Naive thymus-derived CD8-positive, alpha-beta T cell (primary cell): ENCODE measurements at regions not wholly inside any gene's neighbourhood (a gene's known extent, or its start where the extent isn't known, plus 50 kb on each side); places are given as distances from the start of the nearest gene placed in this dataset.

Experiments used
- ATAC-seq, 2 donors: fragments of 150-1000 bp; cut with Tn5 transposase in 1 of 2; sonication (Bioruptor Pico), chemical (Tn5 transposase) in 1 of 2; 1 replicate in 1 of 2; 2 replicates in 1 of 2; pipeline ENCODE4 v1.10.0; 2021; ENCODE audit warnings: mild to moderate bottlenecking in 2 of 2, moderate library complexity in 2 of 2
- POLR2A ChIA-PET: fragments of 350-600 bp; sonication (Branson Sonifier 250); formaldehyde crosslinking; loops from one replicate; lab custom pipeline; 2021; ENCODE audit warnings: antibody characterized with exemption; lab: Charles Lee
- DNase-seq, 10 donors: peaks; one replicate each; pipeline versions ENCODE4 v3.0.0 to v3.0.0-alpha.2; 2020 to 2022
- H3K27ac Mint-ChIP-seq, 10 donors: one replicate each; pipeline ENCODE4 v1.8.0; 2020 to 2022; ENCODE audit warnings: mild to moderate bottlenecking in 10 of 10, mixed read lengths in 10 of 10, moderate library complexity in 4 of 10, inconsistent platforms in 1 of 10
- H3K27me3 Mint-ChIP-seq, 5 donors: one replicate each; pipeline ENCODE4 v1.8.0; 2021 to 2022; ENCODE audit warnings: mixed read lengths in 5 of 5
- H3K36me3 Mint-ChIP-seq, 3 donors: one replicate each; pipeline ENCODE4 v1.8.0; 2020 to 2022; ENCODE audit warnings: mixed read lengths in 3 of 3, mild to moderate bottlenecking in 2 of 3, inconsistent platforms in 1 of 3
- H3K4me1 Mint-ChIP-seq, 4 donors: one replicate each; pipeline ENCODE4 v1.8.0; 2021 to 2022; ENCODE audit warnings: mixed read lengths in 4 of 4
- H3K4me3 Mint-ChIP-seq, 10 donors: one replicate each; pipeline ENCODE4 v1.8.0; 2020 to 2022; ENCODE audit warnings: mild to moderate bottlenecking in 10 of 10, mixed read lengths in 10 of 10, moderate library complexity in 6 of 10, inconsistent platforms in 1 of 10
- H3K9me3 Mint-ChIP-seq, 9 donors: one replicate each; pipeline ENCODE4 v1.8.0; 2020 to 2022; ENCODE audit warnings: mixed read lengths in 9 of 9, mild to moderate bottlenecking in 3 of 9, inconsistent platforms in 1 of 9, moderate library complexity in 1 of 9

DNA sequence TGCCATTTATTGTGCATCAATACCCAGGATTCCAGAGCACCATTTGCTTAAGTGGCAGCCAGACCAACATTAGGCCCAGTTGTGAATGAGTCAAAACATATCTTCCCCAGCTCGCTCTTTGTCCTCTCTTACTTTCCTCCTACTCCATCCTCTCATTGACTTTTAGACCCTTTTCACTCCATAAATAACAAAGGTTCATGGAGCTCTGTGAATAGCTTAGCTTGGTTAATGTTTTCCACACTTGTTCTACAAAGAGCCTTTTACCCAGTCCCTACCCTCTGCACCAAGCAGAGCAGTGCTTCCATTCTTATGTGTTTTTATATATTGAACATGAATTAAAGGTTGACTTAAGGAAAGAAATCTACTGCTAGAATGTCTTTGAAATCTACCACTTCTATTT, 625.8 kb upstream of the FANCL start:
- H3K27ac Mint-ChIP-seq: peak overlapping the region in 1 of 10 donors; percentile 45
- ATAC-seq (no peak), DNase-seq (no peak)
- no peak overlapping the region for H3K4me3 Mint-ChIP-seq
- peaks cover 3 to 11% (median 6%) of the 10 kb centered on the region in 4 donors for H3K4me1 Mint-ChIP-seq
- H3K27me3 Mint-ChIP-seq: peaks cover 0 to 14% (median 8%) of the 10 kb centered on the region in 5 donors
- H3K9me3 Mint-ChIP-seq: peaks cover 0 to 3% (median 0%) of the 10 kb centered on the region in 9 donors
- POLR2A ChIA-PET: no interaction called here
- no peaks in the 10 kb centered on the region for H3K36me3 Mint-ChIP-seq

DNA sequence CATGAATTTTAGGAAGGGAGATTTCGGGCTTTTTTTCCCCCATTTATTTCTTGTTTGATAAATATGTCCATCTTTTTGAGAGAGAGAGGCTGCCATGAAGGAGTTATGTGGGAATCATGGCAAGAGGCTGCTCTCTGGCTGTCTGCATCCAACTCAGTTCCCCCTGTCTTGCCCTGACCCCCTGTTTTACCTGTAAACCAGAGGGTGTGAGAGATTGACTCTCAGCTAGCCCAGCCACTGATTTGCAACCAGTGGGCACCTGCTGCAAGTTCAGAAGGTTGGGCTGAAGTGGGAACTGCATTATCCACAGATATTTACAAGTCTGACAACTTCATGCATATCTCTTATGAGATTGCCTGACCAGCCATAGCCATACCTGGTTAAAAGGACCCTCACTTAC, 625.4 kb upstream of the FANCL start:
- Mint-ChIP-seq H3K4me1 (peaks cover 3 to 11% (median 6%) of the 10 kb centered on the region in 4 donors), H3K27ac (no peak overlapping the region), H3K36me3 (no peaks in the 10 kb centered on the region), H3K4me3 (no peak overlapping the region), H3K9me3 (peaks cover 0 to 8% (median 0%) of the 10 kb centered on the region in 9 donors), H3K27me3 (peaks cover 0 to 14% (median 8%) of the 10 kb centered on the region in 5 donors)
- POLR2A ChIA-PET: no interaction called here
- DNase-seq (no peak), ATAC-seq (no peak)

DNA sequence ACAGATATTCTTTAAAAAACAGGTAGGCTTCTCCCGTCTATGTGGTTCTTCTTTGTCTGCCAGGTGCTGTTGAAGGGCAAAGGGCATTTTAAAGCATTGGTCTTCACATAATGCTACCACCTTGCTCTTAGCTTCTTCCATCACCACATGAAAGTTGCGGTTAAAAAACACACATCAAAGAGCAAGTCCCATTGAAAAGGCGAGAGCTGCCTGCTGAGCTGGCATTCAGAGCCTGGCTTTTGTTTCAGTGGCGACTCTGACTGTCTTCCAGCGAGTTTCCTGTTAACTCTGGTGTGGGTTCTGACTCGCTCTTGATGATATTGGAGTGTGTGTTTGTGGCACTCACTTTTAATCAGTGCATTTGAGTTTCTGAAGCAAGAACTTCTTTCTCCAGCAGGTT, 624.9 kb upstream of the FANCL start:
- peak in 1 of 10 donors; percentile 6 for DNase-seq
- no peak for ATAC-seq
- H3K27ac Mint-ChIP-seq: peak overlapping the region in 1 of 10 donors; percentile 23
- H3K4me3 Mint-ChIP-seq: no peak overlapping the region
- peaks cover 3 to 11% (median 6%) of the 10 kb centered on the region in 4 donors for H3K4me1 Mint-ChIP-seq
- POLR2A ChIA-PET: no interaction called here
- H3K27me3 Mint-ChIP-seq: peaks cover 0 to 14% (median 8%) of the 10 kb centered on the region in 5 donors
- H3K9me3 Mint-ChIP-seq: peaks cover 0 to 8% (median 0%) of the 10 kb centered on the region in 9 donors
- no peaks in the 10 kb centered on the region for H3K36me3 Mint-ChIP-seq

DNA sequence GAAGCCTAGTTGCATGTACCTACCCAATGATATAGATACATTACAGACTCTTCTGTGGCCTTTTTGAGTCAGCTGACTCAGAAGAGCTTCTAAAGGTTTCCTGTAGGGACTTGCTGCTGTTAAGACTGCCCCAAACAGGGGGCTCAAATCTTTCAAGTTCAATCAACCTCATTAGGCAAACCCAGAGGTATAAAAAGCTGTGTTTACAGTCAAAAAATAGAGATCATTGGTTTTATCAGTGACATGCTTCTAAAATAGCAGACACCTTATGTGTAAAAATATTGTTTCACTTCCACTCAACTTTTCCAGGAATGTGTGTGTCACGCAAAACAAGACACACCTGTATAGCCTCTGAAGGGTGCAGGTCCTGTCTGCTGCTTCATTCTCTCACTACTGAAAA, 624.3 kb upstream of the FANCL start:
- POLR2A ChIA-PET: no interaction called here
- peaks cover 3 to 11% (median 6%) of the 10 kb centered on the region in 4 donors for H3K4me1 Mint-ChIP-seq
- no peaks in the 10 kb centered on the region for H3K36me3 Mint-ChIP-seq
- H3K9me3 Mint-ChIP-seq: peaks cover 0 to 8% (median 0%) of the 10 kb centered on the region in 9 donors
- ATAC-seq (no peak), DNase-seq (no peak)
- H3K27ac Mint-ChIP-seq: no peak overlapping the region
- peaks cover 0 to 14% (median 8%) of the 10 kb centered on the region in 5 donors for H3K27me3 Mint-ChIP-seq
- H3K4me3 Mint-ChIP-seq: no peak overlapping the region

DNA sequence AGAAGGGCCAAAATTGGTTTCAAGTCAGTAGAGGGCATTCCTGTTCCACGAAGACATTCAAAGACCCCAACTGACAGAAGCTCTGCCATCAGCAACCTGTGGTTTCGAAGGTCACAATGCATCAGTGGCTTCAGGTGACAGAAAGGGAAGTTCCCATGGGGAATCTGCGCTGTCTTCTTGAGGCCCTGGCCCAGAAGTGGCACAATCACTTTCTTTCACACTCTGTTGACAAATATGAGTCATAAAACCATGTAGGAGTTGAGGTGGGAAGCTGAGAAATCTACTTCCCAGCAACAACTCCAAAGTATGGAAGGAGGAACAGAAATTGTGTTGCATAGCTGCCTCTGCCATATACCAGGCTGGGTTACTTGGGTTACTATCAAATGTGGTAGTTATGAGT, 621.1 kb upstream of the FANCL start:
- POLR2A ChIA-PET: no interaction called here
- ATAC-seq: no peak
- no peak overlapping the region for H3K4me3 Mint-ChIP-seq
- H3K27ac Mint-ChIP-seq: no peak overlapping the region
- no peak for DNase-seq
- H3K36me3 Mint-ChIP-seq: no peaks in the 10 kb centered on the region
- peaks cover 0 to 3% (median 0%) of the 10 kb centered on the region in 5 donors for H3K27me3 Mint-ChIP-seq
- peaks cover 3 to 11% (median 6%) of the 10 kb centered on the region in 4 donors for H3K4me1 Mint-ChIP-seq
- peaks cover 0 to 8% (median 0%) of the 10 kb centered on the region in 9 donors for H3K9me3 Mint-ChIP-seq

DNA sequence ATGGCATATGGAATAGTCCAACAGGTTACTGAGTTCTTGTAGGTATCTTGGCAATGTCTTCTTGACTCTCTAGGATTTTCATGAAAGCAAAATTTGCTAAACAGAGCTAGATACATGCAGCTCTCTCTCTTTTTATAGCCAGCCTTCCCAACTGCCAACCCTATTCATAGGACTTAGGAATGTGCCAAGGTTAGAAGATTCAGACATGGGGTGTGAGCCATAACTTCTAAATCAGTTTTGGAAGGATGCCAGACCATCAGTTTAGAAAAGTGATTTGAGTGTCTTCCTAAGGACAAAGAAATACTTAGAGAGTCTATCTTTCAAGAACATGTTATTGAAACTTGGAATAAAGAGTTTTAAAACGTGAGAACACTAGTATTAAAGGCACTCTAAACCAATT, 619.5 kb upstream of the FANCL start:
- Mint-ChIP-seq H3K36me3 (no peaks in the 10 kb centered on the region), H3K27ac (no peak overlapping the region), H3K4me1 (peaks cover 0 to 2% (median 0%) of the 10 kb centered on the region in 4 donors), H3K4me3 (no peak overlapping the region), H3K27me3 (peaks cover 0 to 3% (median 1%) of the 10 kb centered on the region in 5 donors), H3K9me3 (peaks cover 0 to 9% (median 3%) of the 10 kb centered on the region in 9 donors)
- POLR2A ChIA-PET: no interaction called here
- DNase-seq: no peak
- ATAC-seq: no peak

DNA sequence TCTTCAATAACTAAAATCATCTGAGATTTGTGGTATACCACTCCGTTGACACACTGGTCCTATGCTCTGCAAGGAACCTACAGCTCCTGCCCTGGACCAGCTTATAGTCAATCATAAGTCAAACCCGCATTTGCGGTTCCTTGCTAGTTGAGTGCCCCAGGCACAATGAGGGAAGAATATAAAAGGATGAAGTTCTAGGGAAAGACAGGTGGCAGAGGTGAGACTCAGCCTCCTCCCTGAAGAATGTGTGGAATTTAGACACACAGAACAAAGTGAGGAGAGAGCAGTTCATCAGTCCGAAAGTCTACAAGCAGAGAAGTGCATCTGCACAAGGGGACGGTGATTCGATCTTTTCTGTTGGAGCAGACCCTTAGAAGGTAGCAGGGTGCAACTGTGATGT, 615.0 kb upstream of the FANCL start:
- H3K9me3 Mint-ChIP-seq: peaks cover 0 to 9% (median 2%) of the 10 kb centered on the region in 9 donors
- POLR2A ChIA-PET: no interaction called here
- H3K4me1 Mint-ChIP-seq: no peaks in the 10 kb centered on the region
- H3K4me3 Mint-ChIP-seq: no peak overlapping the region
- ATAC-seq (no peak), DNase-seq (no peak)
- H3K27ac Mint-ChIP-seq: no peak overlapping the region
- no peaks in the 10 kb centered on the region for H3K36me3 Mint-ChIP-seq
- peaks cover 0 to 3% (median 0%) of the 10 kb centered on the region in 5 donors for H3K27me3 Mint-ChIP-seq

DNA sequence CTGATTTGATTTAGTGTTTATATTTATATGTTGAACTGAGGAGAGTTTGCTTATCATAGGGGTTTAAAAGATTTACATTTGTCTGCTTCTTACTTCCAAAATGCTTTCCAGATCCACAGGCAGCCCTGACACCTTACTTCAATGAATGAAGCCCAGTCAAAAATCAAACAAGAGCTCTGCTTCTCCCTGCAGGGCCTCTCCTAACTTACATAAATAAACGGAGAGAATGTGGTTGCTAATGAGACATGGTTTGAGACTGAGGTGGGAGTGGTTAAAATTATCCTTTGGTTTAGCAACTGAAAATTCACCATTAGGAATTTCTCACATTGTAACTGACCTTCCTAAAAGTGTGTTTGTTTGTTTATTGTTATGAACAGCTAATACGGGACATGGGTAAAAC, 612.3 kb upstream of the FANCL start:
- DNase-seq (no peak), ATAC-seq (no peak)
- POLR2A ChIA-PET: no interaction called here
- peaks cover 0 to 9% (median 2%) of the 10 kb centered on the region in 9 donors for H3K9me3 Mint-ChIP-seq
- H3K36me3 Mint-ChIP-seq: no peaks in the 10 kb centered on the region
- no peak overlapping the region for H3K4me3 Mint-ChIP-seq
- H3K27ac Mint-ChIP-seq: no peak overlapping the region
- H3K4me1 Mint-ChIP-seq: no peaks in the 10 kb centered on the region
- H3K27me3 Mint-ChIP-seq: peaks cover 0 to 3% (median 0%) of the 10 kb centered on the region in 5 donors

DNA sequence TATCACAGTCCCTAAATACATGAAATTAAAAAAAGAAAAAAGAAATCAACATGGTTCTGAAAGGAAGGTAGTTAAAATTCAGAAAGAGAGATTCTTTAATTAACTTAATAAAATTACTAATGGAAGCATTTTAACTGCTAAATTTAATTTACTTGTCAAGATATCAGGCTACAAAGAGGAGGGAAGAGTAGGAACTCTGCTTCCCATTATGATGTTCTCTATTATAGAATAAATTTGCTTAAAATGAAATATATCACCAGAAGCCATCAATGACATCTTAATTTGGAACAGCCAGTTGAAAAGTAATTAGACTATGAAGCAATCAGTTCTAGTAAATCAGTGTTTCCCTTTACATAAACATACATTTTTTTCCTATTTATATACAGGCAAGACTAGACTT, 611.8 kb upstream of the FANCL start:
- H3K36me3 Mint-ChIP-seq: no peaks in the 10 kb centered on the region
- POLR2A ChIA-PET: no interaction called here

DNA sequence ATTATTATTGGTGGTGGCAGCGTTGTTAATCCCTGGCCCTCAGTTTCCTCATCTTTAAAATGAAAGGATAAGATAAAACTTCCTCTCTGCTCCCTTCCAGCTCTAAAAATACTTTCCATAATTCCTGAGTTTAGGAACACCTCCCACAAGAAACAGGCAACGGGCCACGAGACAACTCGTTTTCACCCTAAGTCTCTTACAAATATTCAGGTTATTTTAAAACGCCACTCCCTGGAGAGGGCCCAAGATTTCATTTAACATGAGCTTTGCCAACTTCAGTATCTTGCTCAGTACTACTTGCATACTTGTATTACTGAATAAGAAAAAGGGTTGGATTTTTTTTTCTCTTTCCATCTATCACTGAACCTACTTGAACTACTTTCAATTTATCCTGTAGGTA, 611.1 kb upstream of the FANCL start:
- Mint-ChIP-seq H3K4me1 (no peaks in the 10 kb centered on the region), H3K4me3 (no peak overlapping the region), H3K9me3 (peaks cover 0 to 5% (median 2%) of the 10 kb centered on the region in 9 donors), H3K27me3 (peaks cover 0 to 3% (median 0%) of the 10 kb centered on the region in 5 donors), H3K36me3 (no peaks in the 10 kb centered on the region), H3K27ac (no peak overlapping the region)
- no peak for DNase-seq
- ATAC-seq: no peak
- POLR2A ChIA-PET: no interaction called here

More for the DNA sequence above, 611.8 kb upstream of the FANCL start:
- DNase-seq (no peak), ATAC-seq (no peak)
- H3K4me3 Mint-ChIP-seq: no peak overlapping the region
- no peak overlapping the region for H3K27ac Mint-ChIP-seq
- H3K4me1 Mint-ChIP-seq: no peaks in the 10 kb centered on the region
- H3K9me3 Mint-ChIP-seq: peaks cover 0 to 8% (median 2%) of the 10 kb centered on the region in 9 donors
- H3K27me3 Mint-ChIP-seq: peaks cover 0 to 3% (median 0%) of the 10 kb centered on the region in 5 donors

DNA sequence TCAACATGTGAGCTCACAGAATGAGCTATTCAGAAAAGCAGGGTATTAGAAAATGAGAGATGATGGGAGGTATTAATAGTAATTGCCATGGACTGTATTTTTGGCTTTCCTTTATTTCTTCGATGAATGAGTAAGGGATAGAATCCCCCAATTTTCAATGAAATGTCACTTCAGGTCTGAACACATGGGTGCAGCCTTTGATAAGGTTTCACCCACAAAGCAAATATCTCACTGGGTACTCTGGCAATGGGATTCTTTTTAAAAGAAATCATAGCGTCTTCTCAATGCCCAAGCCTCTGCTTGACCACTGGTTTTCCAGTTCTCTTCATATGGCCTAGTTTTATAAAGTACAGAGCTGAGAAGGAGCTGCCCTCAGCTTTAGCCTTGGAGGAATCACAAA, 610.5 kb upstream of the FANCL start:
- Mint-ChIP-seq H3K4me1 (no peaks in the 10 kb centered on the region), H3K27ac (no peak overlapping the region), H3K36me3 (no peaks in the 10 kb centered on the region), H3K27me3 (peaks cover 0 to 2% (median 0%) of the 10 kb centered on the region in 5 donors), H3K9me3 (peaks cover 0 to 3% (median 0%) of the 10 kb centered on the region in 9 donors), H3K4me3 (no peak overlapping the region)
- DNase-seq (no peak), ATAC-seq (no peak)
- POLR2A ChIA-PET: no interaction called here

DNA sequence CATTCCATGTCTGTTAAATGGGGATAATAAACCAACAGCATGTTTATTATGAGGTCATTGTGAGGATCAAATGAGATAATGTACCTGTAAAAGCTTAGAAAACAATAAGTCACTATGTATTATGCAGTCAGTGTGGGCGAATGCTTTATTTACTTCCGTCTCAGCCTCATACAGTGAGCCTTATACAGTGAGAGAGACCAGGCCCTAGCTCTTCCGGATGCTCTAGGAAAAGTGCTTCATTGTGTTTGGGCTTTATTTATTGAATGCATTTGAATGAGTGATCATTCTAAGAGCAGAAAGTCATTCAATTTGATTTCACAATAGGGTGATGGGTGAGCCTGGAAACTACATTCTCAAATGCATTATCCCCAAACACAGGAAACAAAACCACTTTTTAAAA, 603.9 kb upstream of the FANCL start:
- H3K4me1 Mint-ChIP-seq: no peaks in the 10 kb centered on the region
- H3K36me3 Mint-ChIP-seq: no peaks in the 10 kb centered on the region
- H3K4me3 Mint-ChIP-seq: no peak overlapping the region
- DNase-seq: no peak
- POLR2A ChIA-PET: no interaction called here
- H3K9me3 Mint-ChIP-seq: peaks cover 0 to 3% (median 0%) of the 10 kb centered on the region in 9 donors
- ATAC-seq: no peak
- no peak overlapping the region for H3K27ac Mint-ChIP-seq
- peaks cover 0 to 9% (median 0%) of the 10 kb centered on the region in 5 donors for H3K27me3 Mint-ChIP-seq

DNA sequence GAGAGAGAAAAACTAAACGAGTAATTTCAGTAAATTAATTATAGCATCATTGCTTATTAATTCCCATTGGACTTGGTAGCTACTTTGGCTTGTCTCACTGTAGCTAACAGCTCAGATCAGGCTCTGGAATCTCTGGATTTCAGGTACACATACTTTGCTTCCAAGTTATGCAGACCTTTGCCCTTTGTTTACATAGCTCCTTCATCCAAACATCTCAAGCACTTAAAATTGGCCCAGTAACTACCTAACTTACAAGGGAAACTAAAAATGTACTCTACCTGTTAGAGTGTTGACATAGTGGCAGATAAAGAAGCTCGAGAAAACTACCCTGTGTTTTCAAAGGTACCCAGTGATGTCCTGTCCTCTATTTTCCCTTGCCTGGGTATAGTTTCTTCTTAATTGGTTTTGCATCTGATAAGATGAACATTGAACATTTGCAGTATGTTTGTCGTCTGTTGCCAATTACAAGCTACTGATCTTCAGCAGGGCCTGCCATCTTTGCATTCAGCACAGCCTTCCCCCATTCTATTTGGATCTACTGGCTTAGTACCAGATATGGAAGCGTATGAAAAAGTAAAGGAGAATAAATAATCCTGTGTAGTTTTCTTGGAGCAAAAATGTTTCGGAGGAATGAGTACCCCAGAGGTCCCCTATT, 601.5 kb upstream of the FANCL start:
- DNase-seq: no peak
- Mint-ChIP-seq H3K36me3 (no peaks in the 10 kb centered on the region), H3K27me3 (peaks cover 0 to 9% (median 0%) of the 10 kb centered on the region in 5 donors), H3K27ac (no peak overlapping the region), H3K4me1 (no peaks in the 10 kb centered on the region), H3K4me3 (no peak overlapping the region), H3K9me3 (peaks cover 0 to 3% (median 0%) of the 10 kb centered on the region in 9 donors)
- POLR2A ChIA-PET: no interaction called here
- ATAC-seq: no peak
